ENCODE measurements at regions not wholly inside any gene's neighbourhood (a gene's known extent, or its start where the extent isn't known, plus 50 kb on each side); places are given as distances from the start of the nearest gene placed in this dataset.

DNA sequence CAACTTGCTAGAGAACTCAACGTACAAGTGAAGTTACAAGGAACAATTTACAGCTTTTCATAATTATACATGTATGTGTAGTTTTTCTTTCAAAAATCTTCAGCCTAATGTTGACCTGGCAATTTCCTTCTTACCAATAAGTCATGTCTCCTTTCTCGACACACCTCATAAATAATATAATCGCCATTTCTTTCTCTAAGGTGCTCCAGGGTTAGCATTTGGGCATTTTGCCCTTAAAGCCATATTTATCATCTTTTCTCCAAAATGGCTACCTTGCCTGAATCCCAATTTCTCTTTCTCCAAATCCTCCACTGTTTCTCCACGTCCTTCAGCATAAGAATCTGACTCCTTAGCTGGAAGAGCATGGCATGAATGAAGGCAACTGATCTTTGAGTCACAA lies 50.3 kb upstream of the RAB27B start:
- peaks cover 0 to 8% of the 10 kb centered on the region in 2 donors for H3K4me1 ChIP-seq (replicated peaks in 1 of 2)
- no peak for ATAC-seq (replicated peaks in 6 of 8)
- no peak overlapping the region for H3K4me3 ChIP-seq
- no peak overlapping the region for H3K27ac ChIP-seq
- WGBS, 10 experiments: 17 to 100% (median 80%) methylated on average over 1 to 4 of the region's 4 CpGs
- in situ Hi-C loops (cut with MboI; ENCODE audit: low pct_unique_long_range_greater_than_20kb in 2 of 9, low sequenced_read_pairs in 9 of 9, unreplicated experiment in 9 of 9): no loop called here
